Large intestine (tissue), 3 donors: ENCODE measurements at regions not wholly inside any gene's neighbourhood (a gene's known extent, or its start where the extent isn't known, plus 50 kb on each side); places are given as distances from the start of the nearest gene placed in this dataset.
"Not testable (repeated sequence)": the region's sequence is repeated elsewhere in the genome, so short reads cannot be mapped to it uniquely, and the experiment has no call there.

Source experiments
- DNase-seq, 2 donors: peaks; one replicate each; pipeline versions ENCODE4 v3.0.0 to v3.0.0-alpha.2; 2013
- H3K27ac ChIP-seq: one replicate; pipeline ENCODE4 v1.5.1; 2013; ENCODE audit warnings: low read length
- H3K27me3 ChIP-seq: 2 replicates; pipeline ENCODE4 v1.6.1; 2013; ENCODE audit warnings: low read length; ENCODE audit not compliant: control insufficient read depth, insufficient read depth
- H3K36me3 ChIP-seq: 2 replicates; pipeline ENCODE4 v1.6.1; 2013; ENCODE audit warnings: low read length; ENCODE audit not compliant: control insufficient read depth, insufficient read depth
- H3K4me1 ChIP-seq: one replicate; pipeline ENCODE4 v1.6.1; 2013; ENCODE audit warnings: low read length; ENCODE audit not compliant: control insufficient read depth, insufficient read depth
- H3K4me3 ChIP-seq: one replicate; pipeline ENCODE4 v1.5.1; 2013; ENCODE audit warnings: low read length
- H3K9me3 ChIP-seq: one replicate; pipeline ENCODE4 v1.6.1; 2013; ENCODE audit warnings: mild to moderate bottlenecking, low read depth, low read length, moderate library complexity; ENCODE audit not compliant: control insufficient read depth
- WGBS: methylation state at CpG from one replicate; pipeline ENCODE4 v1.1.5; 2013; ENCODE audit warnings: low lambda C conversion rate; ENCODE audit not compliant: insufficient coverage; 5-methylcytosine and 5-hydroxymethylcytosine counted together

DNA sequence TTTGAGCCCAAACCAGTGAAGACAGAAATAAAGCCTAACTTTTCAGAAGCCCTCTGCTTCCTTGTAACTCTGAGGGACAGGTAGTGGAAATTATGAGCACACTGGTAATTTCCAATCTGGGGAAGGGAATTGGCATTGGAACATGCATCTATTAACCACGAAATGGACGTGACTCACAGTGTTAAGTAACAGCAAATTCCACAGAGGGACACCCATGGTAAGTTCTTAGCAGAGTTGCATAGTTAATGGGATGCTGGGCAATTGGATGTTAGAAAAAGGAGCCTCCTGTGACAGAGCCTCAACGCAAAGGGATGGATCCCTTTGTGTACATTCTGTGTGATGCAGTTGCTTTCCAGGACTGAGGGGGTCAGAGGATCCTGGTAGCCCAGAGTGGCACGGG is 168.6 kb downstream of the SEMA6D start:
- no peaks in the 10 kb centered on the region for H3K9me3 ChIP-seq
- WGBS, result 40% methylated on average over 1 of the region's 4 CpGs

DNA sequence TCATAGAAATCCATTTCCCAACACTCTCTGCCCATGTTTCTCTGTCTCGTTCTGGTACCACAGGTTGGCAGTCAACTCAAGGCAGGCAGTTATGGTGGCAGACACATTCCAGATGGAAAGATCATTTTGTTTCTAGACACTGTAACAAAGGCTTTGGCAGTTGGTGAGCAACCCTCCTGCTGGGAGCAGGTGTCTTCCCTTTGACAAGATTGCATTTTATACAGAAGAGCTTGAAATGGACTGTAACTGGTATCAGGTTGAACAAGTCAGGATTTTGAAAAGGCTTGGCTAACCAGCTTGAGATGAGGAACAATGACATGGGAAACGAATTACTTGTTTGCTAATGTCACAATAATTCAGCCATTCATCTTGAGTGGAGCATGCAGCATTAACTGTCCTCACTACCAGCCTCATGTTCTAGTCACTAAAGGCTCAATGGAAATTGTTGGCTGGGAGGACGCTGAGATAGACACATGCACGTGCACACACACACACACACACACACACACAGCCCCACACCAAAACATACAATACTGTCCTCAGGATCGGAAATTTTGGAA is 170.0 kb downstream of the SEMA6D start:
- Histone ChIP-seq H3K9me3 (no peaks in the 10 kb centered on the region), H3K36me3 (no peaks in the 10 kb centered on the region), H3K4me1 (no peaks in the 10 kb centered on the region), H3K4me3 (no peak overlapping the region), H3K27me3 (peaks cover 4% of the 10 kb centered on the region), H3K27ac (no peak overlapping the region)
- no peak for DNase-seq
- WGBS, result 91% methylated on average over 1 of the region's 5 CpGs

More for the DNA sequence above, 168.6 kb downstream of the SEMA6D start:
- Histone ChIP-seq H3K4me1 (no peaks in the 10 kb centered on the region), H3K27me3 (peaks cover 4% of the 10 kb centered on the region), H3K36me3 (no peaks in the 10 kb centered on the region), H3K4me3 (no peak overlapping the region), H3K27ac (no peak overlapping the region)
- no peak for DNase-seq

DNA sequence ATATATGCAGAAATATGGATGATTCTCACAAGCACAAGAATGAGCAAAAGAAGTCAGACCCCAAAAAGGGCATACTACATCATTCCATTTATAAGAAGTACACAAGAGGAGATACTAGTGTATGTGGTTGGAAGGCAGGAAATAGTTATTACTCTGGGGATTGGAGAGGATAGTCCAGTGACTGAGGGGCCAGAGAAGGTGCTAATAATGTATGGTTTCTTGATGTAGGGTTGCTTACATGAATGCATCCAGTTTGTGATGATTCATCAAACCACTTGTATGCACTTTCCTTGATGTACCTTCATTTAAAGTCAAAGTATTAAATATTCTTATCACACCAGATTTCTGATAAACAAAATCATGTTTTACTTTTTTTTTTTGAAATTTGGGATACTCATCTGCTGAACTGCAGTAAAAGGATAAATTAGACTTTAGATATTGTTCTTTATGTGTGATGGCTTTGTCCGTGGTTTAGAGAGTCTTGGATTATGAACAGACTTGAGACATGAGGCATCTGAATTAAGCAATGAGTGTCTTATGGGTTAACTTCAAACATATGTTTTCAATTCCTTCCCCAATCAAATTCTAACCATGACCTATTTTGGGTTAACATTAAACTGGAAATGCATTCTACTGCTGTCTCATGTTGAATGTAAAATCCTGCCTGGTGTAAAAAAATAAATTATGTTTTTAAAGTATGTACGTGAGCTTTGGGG is 171.2 kb downstream of the SEMA6D start:
- H3K36me3 ChIP-seq, result no peaks in the 10 kb centered on the region
- WGBS, result no CpG with 5 or more reads among the region's 2 CpGs
- no peak overlapping the region for H3K4me3 ChIP-seq
- no peak for DNase-seq
- no peak overlapping the region for H3K27ac ChIP-seq
- H3K4me1 ChIP-seq, result no peaks in the 10 kb centered on the region
- peaks cover 4% of the 10 kb centered on the region for H3K27me3 ChIP-seq
- H3K9me3 ChIP-seq, result no peaks in the 10 kb centered on the region

DNA sequence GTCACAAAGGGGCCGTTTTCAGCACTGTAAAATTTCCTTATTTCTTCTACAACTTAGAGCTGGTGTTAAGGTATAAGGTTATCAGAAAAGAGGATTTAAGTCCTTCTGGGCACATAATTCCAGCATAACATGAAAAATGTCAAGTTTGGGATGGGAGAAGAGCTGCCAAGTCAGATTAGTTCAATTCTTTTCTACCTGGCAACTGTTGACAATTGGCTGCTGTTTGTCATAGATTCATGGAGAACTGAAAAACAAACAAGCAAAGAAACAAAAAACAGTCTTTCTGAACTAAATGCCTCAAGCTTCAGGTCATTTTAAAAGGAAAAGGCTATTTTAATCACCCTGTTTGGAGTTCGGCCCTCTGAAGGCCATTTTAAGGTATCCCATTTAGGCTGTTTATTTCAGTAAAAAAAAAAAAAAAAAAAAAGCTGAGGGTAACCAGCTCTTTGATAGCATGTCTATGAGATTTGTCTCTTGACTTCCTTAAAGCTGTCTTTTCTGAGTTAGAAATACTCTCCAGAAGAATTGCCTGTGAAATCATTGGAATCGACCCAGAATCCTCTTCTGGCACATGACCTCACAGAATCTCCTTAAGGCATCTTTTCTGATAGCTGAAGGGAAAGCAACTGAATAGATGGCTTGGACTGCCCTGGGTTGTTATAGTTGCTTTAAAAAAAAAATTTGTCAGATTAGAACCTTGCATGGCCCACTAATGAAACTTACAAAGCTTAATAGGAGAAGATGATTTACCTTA is 173.3 kb downstream of the SEMA6D start:
- Histone ChIP-seq H3K27ac (no peak overlapping the region), H3K36me3 (no peaks in the 10 kb centered on the region), H3K4me3 (no peak overlapping the region), H3K4me1 (no peaks in the 10 kb centered on the region), H3K27me3 (peaks cover 4% of the 10 kb centered on the region), H3K9me3 (no peaks in the 10 kb centered on the region)
- whole genome bisulfite sequencing, result 67% methylated on average over 1 of the region's 3 CpGs
- no peak for DNase-seq

DNA sequence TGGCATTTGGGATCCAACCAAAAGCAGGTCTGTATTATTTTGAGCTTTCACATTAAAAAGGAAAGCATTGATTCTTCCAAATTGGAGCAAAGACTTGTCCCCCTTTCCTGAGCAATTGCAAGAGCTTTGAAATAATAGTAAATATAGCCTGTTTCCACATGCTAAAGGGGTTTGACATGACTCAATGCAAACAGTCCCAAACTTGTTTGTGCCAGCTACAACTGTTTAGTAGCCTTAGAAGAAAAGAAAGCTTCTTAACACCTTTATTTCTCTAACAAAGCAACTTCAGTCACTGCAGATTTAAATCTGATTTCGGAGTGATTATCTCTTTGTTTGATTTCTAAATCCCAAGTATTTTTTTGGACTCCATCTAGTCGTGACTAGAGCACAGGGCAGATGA is 180.2 kb downstream of the SEMA6D start:
- no peaks in the 10 kb centered on the region for H3K36me3 ChIP-seq
- DNase-seq, result no peak
- WGBS, result no CpG with 5 or more reads among the region's 2 CpGs
- no peaks in the 10 kb centered on the region for H3K27me3 ChIP-seq
- no peak overlapping the region for H3K27ac ChIP-seq
- H3K4me1 ChIP-seq, result no peaks in the 10 kb centered on the region
- no peaks in the 10 kb centered on the region for H3K9me3 ChIP-seq
- no peak overlapping the region for H3K4me3 ChIP-seq

DNA sequence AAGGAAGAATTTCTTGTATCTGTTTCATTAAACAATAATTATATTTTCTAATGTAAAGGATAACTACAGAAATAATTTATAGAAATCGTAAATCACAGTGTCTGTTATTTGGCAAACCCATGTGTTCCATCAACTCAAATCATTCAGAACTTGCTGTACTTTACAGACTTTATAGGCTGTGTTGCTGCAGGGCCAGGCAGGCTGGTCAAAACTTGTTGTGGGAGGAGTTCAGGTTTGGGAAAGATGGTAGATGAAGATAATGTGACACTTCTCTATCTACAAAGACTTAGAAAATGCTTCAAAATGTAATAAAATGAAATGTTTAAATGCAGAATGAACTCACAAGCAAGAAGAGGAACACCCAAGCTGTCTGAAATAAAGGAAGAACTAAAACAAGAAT is 183.4 kb downstream of the SEMA6D start:
- Histone ChIP-seq H3K4me3 (no peak overlapping the region), H3K4me1 (no peaks in the 10 kb centered on the region), H3K36me3 (no peaks in the 10 kb centered on the region), H3K9me3 (no peaks in the 10 kb centered on the region), H3K27me3 (no peaks in the 10 kb centered on the region), H3K27ac (no peak overlapping the region)
- WGBS, result no CpG with 5 or more reads among the region's 1 CpG
- DNase-seq, result no peak

DNA sequence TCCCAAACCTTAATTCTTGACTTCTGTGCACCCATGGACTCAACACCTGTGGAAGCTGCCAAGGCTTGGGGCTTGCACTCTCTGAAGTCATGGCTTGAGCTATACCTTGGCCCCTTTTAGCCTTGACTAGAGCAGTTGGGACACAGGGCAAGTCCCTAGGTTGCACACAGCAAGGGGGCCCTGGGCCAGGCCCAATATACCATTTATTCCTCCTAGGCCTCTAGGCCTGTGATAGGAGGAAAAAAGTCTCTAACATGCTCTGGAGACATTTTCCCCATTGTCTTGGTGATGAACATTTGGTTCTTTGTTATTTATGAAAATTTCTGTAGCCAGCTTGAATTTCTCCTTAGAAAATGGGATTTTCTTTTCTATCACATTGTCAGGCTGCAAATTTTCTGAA is 186.1 kb downstream of the SEMA6D start:
- Histone ChIP-seq H3K36me3 (no peaks in the 10 kb centered on the region), H3K4me3 (no peak overlapping the region), H3K27me3 (no peaks in the 10 kb centered on the region), H3K9me3 (no peaks in the 10 kb centered on the region), H3K4me1 (no peaks in the 10 kb centered on the region), H3K27ac (no peak overlapping the region)
- DNase-seq, result no peak

DNA sequence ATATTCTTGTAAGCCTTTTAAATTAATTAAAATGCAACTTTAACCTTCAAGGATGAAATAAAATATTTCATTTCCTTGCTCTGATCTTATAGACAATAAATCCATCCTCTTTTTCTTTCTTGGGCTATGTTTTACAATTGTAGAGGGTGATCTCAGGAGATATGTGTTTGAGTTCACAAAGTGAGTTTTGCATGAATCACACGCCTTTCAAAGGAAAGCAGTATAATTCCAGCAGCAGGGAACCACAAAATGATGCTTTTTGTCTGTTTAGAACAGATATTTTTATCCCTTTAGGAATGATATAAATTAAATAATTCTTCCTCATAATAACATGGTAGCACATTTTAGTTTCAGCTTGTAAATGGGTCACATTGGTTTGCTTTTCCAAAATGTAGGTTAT is 191.2 kb downstream of the SEMA6D start:
- WGBS, result 63% methylated on average over 1 of the region's 1 CpG
- Histone ChIP-seq H3K27me3 (peaks cover 2% of the 10 kb centered on the region), H3K27ac (no peak overlapping the region), H3K9me3 (no peaks in the 10 kb centered on the region), H3K4me3 (no peak overlapping the region), H3K4me1 (no peaks in the 10 kb centered on the region), H3K36me3 (no peaks in the 10 kb centered on the region)
- DNase-seq, result no peak

DNA sequence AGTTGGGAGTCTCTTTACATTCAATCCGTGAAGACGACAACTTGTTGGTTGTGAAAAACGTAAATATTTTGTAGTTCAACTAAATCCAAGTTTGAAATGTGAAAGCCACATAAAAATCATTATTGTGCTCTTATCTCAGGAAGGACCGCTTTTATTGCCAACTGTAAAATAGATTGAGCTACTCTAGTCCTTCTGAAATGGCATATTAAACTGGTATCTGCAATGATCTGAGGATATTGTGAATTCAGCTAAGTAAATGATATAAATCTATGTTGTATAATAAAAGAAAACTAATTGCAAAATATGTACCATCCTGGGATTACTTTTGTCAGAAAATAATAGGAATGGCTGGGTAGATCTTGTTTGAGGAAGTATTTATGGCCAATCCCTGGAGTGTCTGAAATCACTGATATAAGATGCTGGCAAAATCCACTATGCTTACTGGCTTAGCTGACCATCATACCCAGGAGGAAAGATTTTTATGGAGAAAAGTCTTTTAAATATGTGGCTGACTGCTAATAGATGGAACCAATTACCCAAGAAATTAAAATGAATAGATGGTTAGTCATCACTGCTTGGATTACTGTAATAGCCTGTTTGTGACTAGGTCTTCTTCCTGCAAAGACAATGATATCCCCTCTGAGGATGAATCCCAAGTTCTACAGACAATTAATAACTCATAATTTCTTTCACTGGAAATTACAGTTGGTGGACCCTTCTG is 191.8 kb downstream of the SEMA6D start:
- Histone ChIP-seq H3K27me3 (peaks cover 2% of the 10 kb centered on the region), H3K27ac (no peak overlapping the region), H3K4me1 (no peaks in the 10 kb centered on the region), H3K9me3 (no peaks in the 10 kb centered on the region), H3K36me3 (no peaks in the 10 kb centered on the region), H3K4me3 (no peak overlapping the region)
- DNase-seq, result no peak
- 92% methylated on average over 3 of the region's 4 CpGs for WGBS

DNA sequence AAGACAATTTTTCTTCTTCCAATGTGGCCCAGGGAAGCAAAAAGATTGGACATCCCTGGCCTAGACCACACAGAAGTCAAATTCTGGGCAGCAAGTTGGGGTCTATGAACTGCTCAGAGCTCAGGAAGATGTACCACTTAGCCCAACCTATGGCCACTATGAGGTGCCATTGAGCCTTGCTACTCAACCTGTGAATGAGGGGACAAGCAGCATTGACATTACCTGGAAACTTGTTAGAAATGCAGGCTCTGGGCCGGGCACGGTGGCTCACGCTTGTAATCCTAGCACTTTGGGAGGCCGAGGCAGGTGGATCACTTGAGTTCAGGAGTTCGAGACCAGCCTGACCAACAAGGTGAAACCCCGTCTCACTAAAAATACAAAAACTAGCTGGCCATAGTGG is 195.6 kb downstream of the SEMA6D start:
- H3K27me3 ChIP-seq, H3K4me3 ChIP-seq, H3K27ac ChIP-seq, H3K4me1 ChIP-seq, DNase-seq, H3K36me3 ChIP-seq, H3K9me3 ChIP-seq: not testable (repeated sequence)
- WGBS, result no CpG with 5 or more reads among the region's 6 CpGs
